ENCODE measurements at regions not wholly inside any gene's neighbourhood (a gene's known extent, or its start where the extent isn't known, plus 50 kb on each side); places are given as distances from the start of the nearest gene placed in this dataset.
"Not testable (repeated sequence)": the region's sequence is repeated elsewhere in the genome, so short reads cannot be mapped to it uniquely, and the experiment has no call there.

DNA sequence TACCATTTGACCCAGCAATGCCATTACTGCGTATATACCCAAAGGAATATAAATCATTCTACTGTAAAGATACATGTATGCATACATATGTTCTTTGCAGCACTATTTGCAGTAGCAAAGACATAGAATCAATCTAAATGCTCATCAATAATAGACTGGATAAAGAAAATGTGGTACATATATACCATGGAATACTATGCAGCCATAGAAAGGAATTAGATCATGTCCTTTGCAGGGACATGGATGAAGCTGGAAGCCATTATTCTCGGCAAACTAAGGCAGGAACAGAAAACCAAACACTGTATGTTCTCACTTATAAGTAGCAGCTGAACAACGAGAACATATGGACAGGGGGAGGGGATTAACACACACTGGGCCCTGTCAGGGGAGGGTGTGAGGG, 54.8 kb upstream of the ZNF30 start:
- not testable (repeated sequence) for DNase-seq

DNA sequence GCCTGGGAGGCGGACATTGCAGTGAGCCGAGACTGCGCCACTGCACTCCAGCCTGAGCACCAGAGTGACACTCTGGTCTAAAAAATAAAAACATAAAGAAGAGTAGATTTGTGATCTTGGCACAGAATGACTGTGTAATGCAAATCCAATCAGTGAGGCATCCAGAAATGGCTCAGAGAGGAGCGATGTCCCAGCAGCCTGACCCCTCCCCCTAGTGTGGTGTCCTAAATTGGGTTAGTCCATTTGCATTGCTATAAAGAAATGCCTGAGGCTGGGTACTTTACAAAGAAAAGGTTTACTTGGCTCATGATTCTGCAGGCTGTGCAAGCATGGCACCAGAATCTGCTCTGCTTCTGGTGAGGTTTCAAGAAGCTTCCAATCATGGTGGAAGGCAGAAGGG, 59.1 kb upstream of the ZNF30 start:
- no peak for DNase-seq

DNA sequence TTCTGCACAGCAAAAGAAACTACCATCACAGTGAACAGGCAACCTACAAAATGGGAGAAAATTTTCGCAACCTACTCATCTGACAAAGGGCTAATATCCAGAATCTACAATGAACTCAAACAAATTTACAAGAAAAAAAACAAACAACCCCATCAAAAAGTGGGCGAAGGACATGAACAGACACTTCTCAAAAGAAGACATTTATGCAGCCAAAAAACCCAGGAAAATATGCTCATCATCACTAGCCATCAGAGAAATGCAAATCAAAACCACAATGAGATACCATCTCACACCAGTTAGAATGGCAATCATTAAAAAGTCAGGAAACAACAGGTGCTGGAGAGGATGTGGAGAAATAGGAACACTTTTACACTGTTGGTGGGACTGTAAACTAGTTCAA, 61.5 kb upstream of the ZNF30 start:
- DNase-seq: not testable (repeated sequence)

- not testable (repeated sequence) for DNase-seq
Measured at GRCh38 chr19:34859823-34860736, 66.6 kb upstream of the ZNF30 start.

DNA sequence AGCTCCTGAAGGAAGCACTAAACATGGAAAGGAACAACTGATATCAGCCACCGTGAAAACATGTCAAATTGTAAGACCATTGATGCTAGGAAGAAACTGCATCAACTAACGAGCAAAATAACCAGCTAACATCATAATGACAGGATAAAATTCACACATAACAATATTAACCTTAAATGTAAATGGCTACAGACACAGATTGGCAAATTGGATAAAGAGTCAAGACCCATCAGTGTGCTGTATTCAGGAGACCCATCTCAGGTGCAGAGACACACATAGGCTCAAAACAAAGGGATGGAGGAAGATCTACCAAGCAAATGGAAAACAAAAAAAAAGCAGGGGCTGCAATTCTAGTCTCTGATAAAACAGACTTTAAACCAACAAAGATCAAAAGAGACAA, 67.4 kb upstream of the ZNF30 start:
- DNase-seq: not testable (repeated sequence)

- no peak for DNase-seq
Measured at GRCh38 chr19:34856052-34856451, 70.7 kb upstream of the ZNF30 start.

DNA sequence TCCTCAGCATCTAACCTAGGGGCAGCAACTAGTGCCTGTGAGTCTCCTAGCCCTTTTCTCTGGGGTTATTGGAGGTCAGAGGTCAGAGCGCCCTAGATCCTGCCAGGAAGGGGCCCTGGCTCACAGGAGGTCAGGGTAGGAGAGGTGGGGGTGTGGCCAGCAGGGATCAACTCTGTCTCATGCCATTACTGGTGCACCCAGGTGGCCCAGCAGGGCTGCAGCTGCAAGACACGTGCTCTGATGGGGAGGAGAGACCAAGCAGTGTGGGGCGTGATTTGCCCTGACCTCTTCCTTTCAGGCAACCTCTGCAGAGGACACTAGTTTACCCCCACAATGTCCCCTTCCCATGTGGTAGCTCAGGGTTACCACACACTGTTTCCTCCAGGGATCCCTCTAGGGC, 73.3 kb upstream of the ZNF30 start:
- DNase-seq: no peak

GRCh38 chr19:34852669-34853068, 74.0 kb upstream of the ZNF30 start:
- DNase-seq: no peak

DNA sequence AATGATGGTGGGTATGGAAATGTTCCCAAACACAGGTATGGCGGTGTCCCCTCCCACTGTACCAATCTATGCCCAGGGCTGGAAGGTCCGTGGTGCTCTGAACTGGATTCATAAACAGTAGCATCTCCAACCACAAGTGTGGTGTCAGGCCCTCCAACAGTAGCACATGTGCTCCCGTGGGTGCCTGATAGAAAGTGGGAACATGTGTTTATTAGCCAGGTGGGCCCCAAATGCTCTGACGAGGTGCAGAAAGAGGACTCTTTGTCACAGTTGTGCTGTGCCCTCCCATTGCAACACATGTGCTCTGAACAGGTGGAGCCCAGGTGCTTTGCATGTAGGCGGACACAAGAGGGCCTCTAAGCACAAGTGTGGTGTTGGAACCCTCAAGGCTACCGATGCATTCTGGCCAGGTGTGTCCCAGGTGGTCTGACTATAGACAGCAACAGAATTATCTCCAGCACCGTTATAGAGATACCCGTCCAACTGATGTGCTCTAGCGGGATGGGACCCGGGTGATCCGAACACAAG, 75.4 kb upstream of the ZNF30 start:
- no peak for DNase-seq

DNA sequence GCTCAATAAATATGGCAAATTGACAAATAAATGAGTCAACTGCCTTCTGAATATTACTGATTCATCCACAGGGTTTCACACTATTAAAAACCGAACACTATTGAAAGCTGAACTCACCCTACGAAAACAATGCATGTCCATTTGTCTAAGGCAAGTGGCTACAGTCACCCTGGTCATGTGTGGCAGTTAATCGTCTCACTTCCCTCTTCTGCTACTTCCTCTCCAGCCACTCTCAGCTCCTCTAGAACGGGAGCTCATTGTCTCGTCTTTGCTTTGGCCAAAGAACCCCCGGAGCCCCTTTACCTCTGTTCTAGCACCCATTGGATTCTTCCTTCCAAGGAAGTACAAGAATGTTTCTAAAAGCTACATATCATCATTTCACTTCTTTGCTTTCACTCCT, 74.4 kb upstream of the ZNF599 start:
- DNase-seq: no peak

- DNase-seq: no peak
Measured at GRCh38 chr19:34844277-34844676, 71.3 kb upstream of the ZNF599 start.

- DNase-seq: no peak
Measured at GRCh38 chr19:34841780-34842179, 68.8 kb upstream of the ZNF599 start.

DNA sequence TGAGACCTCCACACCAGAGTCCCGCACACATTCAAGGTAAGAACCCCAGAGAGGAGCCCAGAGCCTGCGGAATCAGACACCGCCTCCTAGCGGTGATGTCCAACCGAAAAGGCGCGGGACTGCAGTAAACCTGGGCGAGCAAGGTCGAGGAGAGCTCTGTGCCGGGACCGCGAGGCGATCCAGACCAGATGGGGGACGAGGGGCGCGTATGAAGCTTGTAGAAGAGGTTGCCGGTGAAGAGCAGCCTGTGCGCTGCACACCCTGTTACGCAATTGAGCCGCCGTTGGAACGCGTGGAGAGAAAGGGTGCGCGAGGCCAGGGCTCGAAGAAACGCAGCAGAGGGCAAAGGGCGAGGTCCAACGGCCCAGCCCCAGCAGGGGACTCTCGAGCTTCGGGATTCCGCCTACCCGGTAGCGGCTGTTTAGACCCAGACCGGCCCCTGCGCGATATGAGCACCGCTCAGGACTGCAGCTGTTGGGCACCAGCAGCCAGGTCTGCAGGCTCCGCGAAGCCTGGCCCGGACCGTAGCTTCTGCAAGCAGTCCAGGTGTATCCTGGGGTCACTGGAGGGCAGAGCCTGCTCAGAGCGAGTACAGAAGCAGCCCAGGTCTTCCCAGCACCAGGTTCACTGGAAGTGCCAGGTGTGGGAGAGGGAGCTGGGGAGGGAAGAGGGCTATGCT, 65.9 kb upstream of the ZNF599 start:
- DNase-seq: no peak

- DNase-seq: no peak
Measured at GRCh38 chr19:34838248-34838647, 65.2 kb upstream of the ZNF599 start.

GRCh38 chr19:34837262-34837661, 64.2 kb upstream of the ZNF599 start:
- peak; percentile 29 for DNase-seq

- no peak for DNase-seq
Measured at GRCh38 chr19:34835631-34836351, 62.8 kb upstream of the ZNF599 start.

- no peak for DNase-seq
Measured at GRCh38 chr19:34834472-34835061, 61.6 kb upstream of the ZNF599 start.

DNA sequence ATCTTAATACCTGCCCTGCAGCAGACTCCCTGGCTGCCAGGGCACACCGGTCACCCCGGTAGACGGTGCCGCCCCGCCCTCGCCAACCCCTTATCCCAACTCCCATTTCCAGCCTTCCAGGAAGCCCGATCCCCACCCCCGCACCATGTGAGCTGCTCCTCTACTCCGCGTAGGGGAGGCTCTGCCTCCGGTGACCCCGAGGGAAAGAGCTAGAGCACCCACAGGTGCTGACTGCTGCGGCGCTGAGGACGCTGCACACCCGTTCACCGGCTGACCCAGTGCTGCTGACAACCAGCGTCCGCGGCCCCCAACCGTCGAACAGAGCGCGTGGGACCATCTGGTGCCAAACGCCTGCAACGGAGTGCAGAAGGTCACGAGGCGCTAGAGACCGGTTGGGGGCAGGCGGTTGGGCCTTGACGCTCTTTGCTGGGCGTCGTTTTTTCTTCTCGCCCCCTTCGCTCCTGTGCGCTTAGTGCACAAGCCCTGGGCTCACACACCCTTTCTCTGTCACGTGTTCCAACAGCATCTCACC, 59.6 kb upstream of the ZNF599 start:
- no peak for DNase-seq

GRCh38 chr19:34831714-34832113, 58.7 kb upstream of the ZNF599 start:
- no peak for DNase-seq

DNA sequence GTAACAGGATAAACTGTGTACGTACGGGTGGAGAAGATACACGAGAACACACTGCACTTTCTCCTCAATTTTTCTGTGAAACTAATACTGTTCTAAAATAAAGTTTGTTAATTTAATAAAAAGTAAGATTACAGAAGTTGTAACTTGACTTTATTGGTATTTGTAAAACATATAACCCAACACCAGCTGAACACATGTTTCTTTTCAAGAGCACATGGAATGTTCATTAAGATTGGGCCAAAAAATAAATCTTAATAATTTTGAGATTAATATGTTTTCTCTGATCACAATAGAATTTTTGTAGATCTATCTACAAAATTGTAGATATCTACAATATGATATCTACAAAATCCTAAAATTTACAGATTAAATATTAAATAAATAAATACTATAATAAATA, 55.1 kb upstream of the ZNF599 start:
- DNase-seq: no peak

DNA sequence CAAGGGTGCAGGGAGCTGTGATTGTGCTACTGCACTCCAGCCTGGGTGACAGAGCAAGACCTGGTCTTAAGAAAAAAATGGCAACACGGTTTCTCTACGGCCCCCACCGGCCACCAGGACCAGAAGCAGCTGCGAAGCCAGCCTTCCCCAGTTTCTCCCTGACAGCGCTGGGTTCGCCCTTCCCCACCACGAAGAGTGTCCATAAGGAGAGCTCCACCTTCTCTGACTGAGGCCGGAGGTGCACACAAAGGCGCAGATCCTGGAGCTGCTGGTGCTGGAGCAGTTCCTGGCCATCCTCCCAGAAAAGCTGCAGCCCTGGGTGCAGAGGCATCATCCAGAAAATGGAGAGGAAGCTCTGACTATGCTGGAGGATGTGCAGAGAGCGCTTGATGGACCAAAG, 52.2 kb upstream of the ZNF599 start:
- DNase-seq: no peak

DNA sequence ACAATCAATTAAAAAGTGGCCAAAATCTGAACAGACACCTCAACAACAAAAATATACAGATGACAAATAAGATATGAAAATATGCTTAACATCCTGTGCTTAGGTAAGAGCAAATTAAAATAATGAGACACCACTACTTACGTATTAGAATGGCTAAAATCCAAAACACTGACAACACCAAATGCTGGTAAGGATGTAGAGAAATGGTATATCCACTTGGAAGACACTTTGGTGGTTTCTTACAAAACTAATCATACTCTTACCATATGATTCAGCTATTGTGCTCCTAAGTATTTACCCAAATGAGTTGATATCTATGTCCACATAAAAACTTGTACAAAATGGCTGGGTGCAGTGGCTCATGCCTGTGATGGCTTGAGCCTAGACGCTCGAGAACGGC, 51.7 kb upstream of the ZNF599 start:
- no peak for DNase-seq

Measured in NCI-H2227 treated with DMSO at 0.1 percent for 48 hours (cell line).